ENCODE measurements at regions not wholly inside any gene's neighbourhood (a gene's known extent, or its start where the extent isn't known, plus 50 kb on each side); places are given as distances from the start of the nearest gene placed in this dataset.

- TF ChIP-seq, protein P1, sequence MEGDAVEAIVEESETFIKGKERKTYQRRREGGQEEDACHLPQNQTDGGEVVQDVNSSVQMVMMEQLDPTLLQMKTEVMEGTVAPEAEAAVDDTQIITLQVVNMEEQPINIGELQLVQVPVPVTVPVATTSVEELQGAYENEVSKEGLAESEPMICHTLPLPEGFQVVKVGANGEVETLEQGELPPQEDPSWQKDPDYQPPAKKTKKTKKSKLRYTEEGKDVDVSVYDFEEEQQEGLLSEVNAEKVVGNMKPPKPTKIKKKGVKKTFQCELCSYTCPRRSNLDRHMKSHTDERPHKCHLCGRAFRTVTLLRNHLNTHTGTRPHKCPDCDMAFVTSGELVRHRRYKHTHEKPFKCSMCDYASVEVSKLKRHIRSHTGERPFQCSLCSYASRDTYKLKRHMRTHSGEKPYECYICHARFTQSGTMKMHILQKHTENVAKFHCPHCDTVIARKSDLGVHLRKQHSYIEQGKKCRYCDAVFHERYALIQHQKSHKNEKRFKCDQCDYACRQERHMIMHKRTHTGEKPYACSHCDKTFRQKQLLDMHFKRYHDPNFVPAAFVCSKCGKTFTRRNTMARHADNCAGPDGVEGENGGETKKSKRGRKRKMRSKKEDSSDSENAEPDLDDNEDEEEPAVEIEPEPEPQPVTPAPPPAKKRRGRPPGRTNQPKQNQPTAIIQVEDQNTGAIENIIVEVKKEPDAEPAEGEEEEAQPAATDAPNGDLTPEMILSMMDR (IDR thresholded peaks at IDR 0.05; ENCODE audit: low read depth, low read length, poor library complexity, severe bottlenecking), result no peak
- TF ChIP-seq EZH2phosphoT487 (IDR thresholded peaks at IDR 0.05; ENCODE audit: borderline replicate concordance, low read length), result no peak
Measured at GRCh38 chr1:115144176-115144575, 54.9 kb upstream of the TSPAN2 start.

Measured in DOHH2 (cell line).